K562 (cell line): ENCODE measurements at regions not wholly inside any gene's neighbourhood (a gene's known extent, or its start where the extent isn't known, plus 50 kb on each side); places are given as distances from the start of the nearest gene placed in this dataset.
A peak's percentile ranks its signal among the peaks of the same experiment; 100 is the strongest.

ENCODE experiments used
- ARID3A ChIP-seq: IDR thresholded peaks from 2 replicates; pipeline ENCODE4 v1.6.1; 2012; ENCODE audit warnings: low read depth, low read length, improper control_type of control experiment, borderline replicate concordance
- EP300 ChIP-seq: IDR thresholded peaks from 2 replicates; pipeline ENCODE4 v1.6.1; 2012; ENCODE audit warnings: low read length, improper control_type of control experiment
- EWSR1 ChIP-seq: fragments of 450-650 bp; IDR thresholded peaks from 2 replicates; pipeline ENCODE4 v1.6.1; 2018; ENCODE audit warnings: borderline replicate concordance, mild to moderate bottlenecking, low read depth, moderate library complexity; ENCODE audit not compliant: partially characterized antibody
- HDAC1 ChIP-seq, 2 experiments: fragments of 450-650 bp; IDR thresholded peaks; 2 replicates each; pipeline ENCODE4 v1.6.1; 2016 to 2017; ENCODE audit warnings: inconsistent platforms in 1 of 2, mild to moderate bottlenecking in 1 of 2, moderate library complexity in 1 of 2
- KDM5B ChIP-seq: fragments of 200-600 bp; sonication (generic); IDR thresholded peaks from 2 replicates; pipeline ENCODE4 v1.6.1; 2012; ENCODE audit warnings: low read depth, mild to moderate bottlenecking, moderate library complexity, low read length, control low read depth, inconsistent platforms; ENCODE audit not compliant: insufficient replicate concordance
- MYNN ChIP-seq, 2 experiments: sonication (generic); formaldehyde crosslinking in 1 of 2; IDR thresholded peaks; 2 replicates each; pipeline versions ENCODE4 v1.5.0 to v1.6.1; 2016 to 2020; ENCODE audit warnings: antibody characterized with exemption in 1 of 2, missing genetic modification reagents in 1 of 2
- POLR3G ChIP-seq: IDR thresholded peaks from 2 replicates; pipeline ENCODE4 v1.6.1; 2011; ENCODE audit not compliant: insufficient read length, insufficient replicate concordance; ENCODE audit errors: extremely low read depth
- RFX5 ChIP-seq: IDR thresholded peaks from 2 replicates; pipeline ENCODE4 v1.6.1; 2011; ENCODE audit warnings: low read depth, mild to moderate bottlenecking, improper control_type of control experiment, low read length
- SNIP1 ChIP-seq: fragments of 450-650 bp; IDR thresholded peaks from 2 replicates; pipeline ENCODE4 v1.7.1; 2017; ENCODE audit warnings: low read depth, mild to moderate bottlenecking
- STAT5A ChIP-seq: IDR thresholded peaks from 2 replicates; pipeline ENCODE4 v1.6.1; 2012; ENCODE audit warnings: low read length, inconsistent platforms, borderline replicate concordance
- XRCC4 ChIP-seq: IDR thresholded peaks from one replicate; pipeline ENCODE4 v1.6.1; 2011; ENCODE audit not compliant: insufficient read depth, insufficient read length; ENCODE audit errors: extremely low read depth
- ZNF184 ChIP-seq: sonication (generic); formaldehyde crosslinking; IDR thresholded peaks from 2 replicates; pipeline ENCODE4 v1.5.0; 2020; ENCODE audit warnings: missing genetic modification reagents
- ZNF347 ChIP-seq: fragments of 450-650 bp; formaldehyde crosslinking; IDR thresholded peaks from 2 replicates; pipeline ENCODE4 v1.4.0; 2020; ENCODE audit warnings: low read depth, mild to moderate bottlenecking, moderate library complexity
- ZNF79 ChIP-seq: fragments of 250-450 bp; sonication (Bioruptor Pico); IDR thresholded peaks from 2 replicates; pipeline ENCODE4 v1.4.0; 2020; ENCODE audit warnings: low read depth, mild to moderate bottlenecking, moderate library complexity
- TF ChIP-seq, protein P1 (sequence below): fragments of 200-800 bp; sonication (Bioruptor generic); IDR thresholded peaks from 2 replicates; pipeline ENCODE4 v1.6.1; 2016; ENCODE audit warnings: missing genetic modification characterization, missing compliant biosample characterization
- TF ChIP-seq, protein P2 (sequence below), 2 experiments: IDR thresholded peaks; 2 replicates each; pipeline ENCODE4 v1.6.1; 2011; ENCODE audit warnings: borderline replicate concordance in 1 of 2, control low read depth in 1 of 2, low read depth in 1 of 2, low read length in 1 of 2, mild to moderate bottlenecking in 1 of 2, mixed read lengths in 1 of 2, moderate library complexity in 1 of 2; ENCODE audit not compliant: insufficient read depth in 1 of 2, insufficient read length in 1 of 2, poor library complexity in 1 of 2, severe bottlenecking in 1 of 2; ENCODE audit errors: extremely low read depth in 1 of 2
- TF ChIP-seq, protein P3 (sequence below): fragments of 250-450 bp; sonication (Bioruptor Pico); IDR thresholded peaks from 2 replicates; pipeline ENCODE4 v1.4.0; 2020; ENCODE audit warnings: mild to moderate bottlenecking, moderate library complexity, borderline replicate concordance

GRCh38 chr11:109940816-109941215 is 152.4 kb upstream of the ZC3H12C start (continued):
- TF ChIP-seq, protein P1, sequence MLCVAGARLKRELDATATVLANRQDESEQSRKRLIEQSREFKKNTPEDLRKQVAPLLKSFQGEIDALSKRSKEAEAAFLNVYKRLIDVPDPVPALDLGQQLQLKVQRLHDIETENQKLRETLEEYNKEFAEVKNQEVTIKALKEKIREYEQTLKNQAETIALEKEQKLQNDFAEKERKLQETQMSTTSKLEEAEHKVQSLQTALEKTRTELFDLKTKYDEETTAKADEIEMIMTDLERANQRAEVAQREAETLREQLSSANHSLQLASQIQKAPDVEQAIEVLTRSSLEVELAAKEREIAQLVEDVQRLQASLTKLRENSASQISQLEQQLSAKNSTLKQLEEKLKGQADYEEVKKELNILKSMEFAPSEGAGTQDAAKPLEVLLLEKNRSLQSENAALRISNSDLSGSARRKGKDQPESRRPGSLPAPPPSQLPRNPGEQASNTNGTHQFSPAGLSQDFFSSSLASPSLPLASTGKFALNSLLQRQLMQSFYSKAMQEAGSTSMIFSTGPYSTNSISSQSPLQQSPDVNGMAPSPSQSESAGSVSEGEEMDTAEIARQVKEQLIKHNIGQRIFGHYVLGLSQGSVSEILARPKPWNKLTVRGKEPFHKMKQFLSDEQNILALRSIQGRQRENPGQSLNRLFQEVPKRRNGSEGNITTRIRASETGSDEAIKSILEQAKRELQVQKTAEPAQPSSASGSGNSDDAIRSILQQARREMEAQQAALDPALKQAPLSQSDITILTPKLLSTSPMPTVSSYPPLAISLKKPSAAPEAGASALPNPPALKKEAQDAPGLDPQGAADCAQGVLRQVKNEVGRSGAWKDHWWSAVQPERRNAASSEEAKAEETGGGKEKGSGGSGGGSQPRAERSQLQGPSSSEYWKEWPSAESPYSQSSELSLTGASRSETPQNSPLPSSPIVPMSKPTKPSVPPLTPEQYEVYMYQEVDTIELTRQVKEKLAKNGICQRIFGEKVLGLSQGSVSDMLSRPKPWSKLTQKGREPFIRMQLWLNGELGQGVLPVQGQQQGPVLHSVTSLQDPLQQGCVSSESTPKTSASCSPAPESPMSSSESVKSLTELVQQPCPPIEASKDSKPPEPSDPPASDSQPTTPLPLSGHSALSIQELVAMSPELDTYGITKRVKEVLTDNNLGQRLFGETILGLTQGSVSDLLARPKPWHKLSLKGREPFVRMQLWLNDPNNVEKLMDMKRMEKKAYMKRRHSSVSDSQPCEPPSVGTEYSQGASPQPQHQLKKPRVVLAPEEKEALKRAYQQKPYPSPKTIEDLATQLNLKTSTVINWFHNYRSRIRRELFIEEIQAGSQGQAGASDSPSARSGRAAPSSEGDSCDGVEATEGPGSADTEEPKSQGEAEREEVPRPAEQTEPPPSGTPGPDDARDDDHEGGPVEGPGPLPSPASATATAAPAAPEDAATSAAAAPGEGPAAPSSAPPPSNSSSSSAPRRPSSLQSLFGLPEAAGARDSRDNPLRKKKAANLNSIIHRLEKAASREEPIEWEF, result no peak
- TF ChIP-seq KDM5B, result no peak
- TF ChIP-seq XRCC4, result no peak
- no peak for TF ChIP-seq ZNF184 (CRISPR knock-in tag)
- TF ChIP-seq RFX5, result no peak
- TF ChIP-seq SNIP1, result no peak
- TF ChIP-seq EWSR1, result no peak
- peak; percentile 61 for TF ChIP-seq EP300
- TF ChIP-seq POLR3G, result no peak
- no peak for TF ChIP-seq ARID3A
- TF ChIP-seq ZNF347, result no peak
- TF ChIP-seq, protein P2, sequence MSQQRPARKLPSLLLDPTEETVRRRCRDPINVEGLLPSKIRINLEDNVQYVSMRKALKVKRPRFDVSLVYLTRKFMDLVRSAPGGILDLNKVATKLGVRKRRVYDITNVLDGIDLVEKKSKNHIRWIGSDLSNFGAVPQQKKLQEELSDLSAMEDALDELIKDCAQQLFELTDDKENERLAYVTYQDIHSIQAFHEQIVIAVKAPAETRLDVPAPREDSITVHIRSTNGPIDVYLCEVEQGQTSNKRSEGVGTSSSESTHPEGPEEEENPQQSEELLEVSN (IDR thresholded peaks at IDR 0.05; ENCODE audit: borderline replicate concordance in 1 of 2, extremely low read depth in 1 of 2, insufficient read depth in 1 of 2, insufficient read length in 1 of 2, low read depth in 1 of 2, low read length in 1 of 2, poor library complexity in 1 of 2, severe bottlenecking in 1 of 2), result no peak
- TF ChIP-seq MYNN (IDR thresholded peaks at IDR 0.05), result no peak
- no peak for TF ChIP-seq MYNN (CRISPR knock-in tag; IDR thresholded peaks at IDR 0.05)
- no peak for TF ChIP-seq HDAC1 (IDR thresholded peaks at IDR 0.05)
- TF ChIP-seq, protein P3, sequence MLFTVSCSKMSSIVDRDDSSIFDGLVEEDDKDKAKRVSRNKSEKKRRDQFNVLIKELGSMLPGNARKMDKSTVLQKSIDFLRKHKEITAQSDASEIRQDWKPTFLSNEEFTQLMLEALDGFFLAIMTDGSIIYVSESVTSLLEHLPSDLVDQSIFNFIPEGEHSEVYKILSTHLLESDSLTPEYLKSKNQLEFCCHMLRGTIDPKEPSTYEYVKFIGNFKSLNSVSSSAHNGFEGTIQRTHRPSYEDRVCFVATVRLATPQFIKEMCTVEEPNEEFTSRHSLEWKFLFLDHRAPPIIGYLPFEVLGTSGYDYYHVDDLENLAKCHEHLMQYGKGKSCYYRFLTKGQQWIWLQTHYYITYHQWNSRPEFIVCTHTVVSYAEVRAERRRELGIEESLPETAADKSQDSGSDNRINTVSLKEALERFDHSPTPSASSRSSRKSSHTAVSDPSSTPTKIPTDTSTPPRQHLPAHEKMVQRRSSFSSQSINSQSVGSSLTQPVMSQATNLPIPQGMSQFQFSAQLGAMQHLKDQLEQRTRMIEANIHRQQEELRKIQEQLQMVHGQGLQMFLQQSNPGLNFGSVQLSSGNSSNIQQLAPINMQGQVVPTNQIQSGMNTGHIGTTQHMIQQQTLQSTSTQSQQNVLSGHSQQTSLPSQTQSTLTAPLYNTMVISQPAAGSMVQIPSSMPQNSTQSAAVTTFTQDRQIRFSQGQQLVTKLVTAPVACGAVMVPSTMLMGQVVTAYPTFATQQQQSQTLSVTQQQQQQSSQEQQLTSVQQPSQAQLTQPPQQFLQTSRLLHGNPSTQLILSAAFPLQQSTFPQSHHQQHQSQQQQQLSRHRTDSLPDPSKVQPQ (CRISPR knock-in tag), result no peak
- TF ChIP-seq STAT5A, result no peak
- no peak for TF ChIP-seq ZNF79 (CRISPR knock-in tag)
